HG03159 (cell line): ENCODE measurements at regions not wholly inside any gene's neighbourhood (a gene's known extent, or its start where the extent isn't known, plus 50 kb on each side); places are given as distances from the start of the nearest gene placed in this dataset.

Source experiments
- ATAC-seq: cut with Tn5 transposase; IDR thresholded peaks from one replicate; pipeline ENCODE4 v1.9.1; 2021; ENCODE audit warnings: mild to moderate bottlenecking, moderate library complexity; ENCODE audit not compliant: unreplicated experiment

DNA sequence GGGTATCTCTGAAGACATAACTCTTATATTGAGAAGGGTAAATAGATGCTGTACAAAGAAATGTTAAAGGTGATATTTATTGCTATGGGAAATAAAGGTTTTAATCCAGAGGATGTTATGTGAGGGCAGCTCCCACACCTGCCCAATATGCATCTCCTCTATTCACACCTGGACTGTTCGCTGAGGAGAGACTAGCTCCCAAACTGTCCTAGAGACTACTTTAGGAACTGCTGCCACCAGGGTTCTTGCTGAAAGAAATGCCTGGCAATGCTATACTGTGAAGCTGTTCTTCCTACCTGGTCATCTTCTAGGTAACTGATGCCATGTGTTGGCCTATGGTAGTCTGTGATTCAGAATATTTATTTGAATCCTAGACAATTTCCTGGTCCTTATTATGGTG, 1421.5 kb upstream of the SPRY2 start:
- ATAC-seq, result no peak

DNA sequence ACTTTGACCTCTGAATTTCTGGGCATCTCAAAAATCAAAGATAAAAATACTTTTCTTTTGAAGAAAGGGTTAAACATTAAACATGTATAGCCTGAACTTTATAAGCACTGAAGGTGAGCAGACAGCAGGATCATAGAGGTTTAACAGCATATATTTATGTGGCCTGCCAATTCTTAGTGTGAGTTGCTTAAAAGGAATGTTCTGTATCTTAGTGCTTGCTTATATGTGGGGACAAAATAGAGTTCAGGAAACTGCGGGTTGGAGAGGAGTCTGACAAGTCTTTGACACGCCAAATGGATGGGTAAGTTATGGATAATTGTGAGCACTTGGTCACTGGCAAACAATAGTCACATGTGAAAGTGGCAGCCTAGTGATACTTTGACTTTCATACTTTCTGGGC, 1419.4 kb upstream of the SPRY2 start:
- no peak for ATAC-seq

DNA sequence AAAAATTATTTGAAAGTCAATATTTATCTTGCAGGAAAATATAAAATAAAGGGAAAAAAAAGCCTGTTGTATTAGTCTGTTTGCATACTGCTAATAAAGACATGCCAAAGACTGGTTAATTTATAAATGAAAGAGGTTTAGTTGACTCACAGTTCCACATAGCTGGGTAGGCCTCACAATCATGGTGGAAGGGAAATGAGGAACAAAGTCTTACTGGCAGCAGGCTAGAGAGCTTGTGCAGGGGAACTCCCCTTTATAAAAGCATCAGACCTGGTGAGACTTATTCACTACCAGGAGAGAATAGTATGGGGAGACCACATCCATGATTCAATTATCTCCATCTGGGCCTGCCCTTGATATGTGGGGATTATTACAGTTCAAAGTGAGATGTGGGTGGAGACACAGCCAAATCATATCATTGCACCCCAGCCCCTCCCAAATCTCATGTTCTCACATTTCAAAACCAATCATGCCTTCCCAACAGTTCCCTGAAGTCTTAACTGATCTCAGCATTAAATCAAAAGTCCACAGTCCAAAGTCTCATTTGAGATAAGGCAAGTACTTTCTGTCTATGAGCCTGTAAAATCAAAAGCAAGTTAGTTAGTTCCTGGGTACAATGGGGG, 1416.5 kb upstream of the SPRY2 start:
- ATAC-seq, result no peak

DNA sequence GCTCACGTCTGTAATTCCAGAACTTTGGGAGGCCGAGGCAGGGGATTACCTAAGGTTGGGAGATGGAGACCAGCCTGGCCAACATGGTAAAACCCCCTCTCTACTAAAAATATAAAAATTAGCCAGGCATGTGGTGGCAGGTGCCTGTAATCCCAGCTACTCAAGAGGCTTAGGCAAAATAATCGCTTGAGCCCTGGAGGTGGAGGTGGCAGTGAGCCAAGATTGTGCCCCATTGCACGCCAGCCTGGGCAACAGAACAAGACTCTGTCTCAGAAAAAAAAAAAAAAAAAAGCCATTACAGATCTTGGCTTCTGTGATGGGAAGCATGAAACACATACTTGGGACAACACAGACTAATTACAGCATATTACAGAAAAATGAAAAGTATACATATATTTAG, 1404.5 kb upstream of the SPRY2 start:
- ATAC-seq, result no peak

DNA sequence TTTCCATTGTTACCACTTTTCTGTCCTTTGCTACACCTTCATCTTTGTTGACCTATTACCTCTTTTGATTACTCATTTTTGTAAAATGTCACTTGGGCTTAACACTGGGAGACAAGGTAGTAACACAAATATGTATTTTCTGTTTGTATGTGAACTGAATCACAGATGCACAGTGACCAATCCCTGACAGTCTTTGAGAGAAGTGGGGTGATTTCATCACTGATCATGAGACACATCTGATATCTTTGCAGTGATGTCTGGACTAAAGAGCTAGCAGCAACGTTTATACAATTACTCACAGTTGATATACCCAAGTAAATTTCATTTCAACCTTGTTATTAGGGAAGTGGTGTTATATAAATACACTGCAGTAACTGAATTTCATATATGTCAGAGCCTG, 1397.4 kb upstream of the SPRY2 start:
- no peak for ATAC-seq

DNA sequence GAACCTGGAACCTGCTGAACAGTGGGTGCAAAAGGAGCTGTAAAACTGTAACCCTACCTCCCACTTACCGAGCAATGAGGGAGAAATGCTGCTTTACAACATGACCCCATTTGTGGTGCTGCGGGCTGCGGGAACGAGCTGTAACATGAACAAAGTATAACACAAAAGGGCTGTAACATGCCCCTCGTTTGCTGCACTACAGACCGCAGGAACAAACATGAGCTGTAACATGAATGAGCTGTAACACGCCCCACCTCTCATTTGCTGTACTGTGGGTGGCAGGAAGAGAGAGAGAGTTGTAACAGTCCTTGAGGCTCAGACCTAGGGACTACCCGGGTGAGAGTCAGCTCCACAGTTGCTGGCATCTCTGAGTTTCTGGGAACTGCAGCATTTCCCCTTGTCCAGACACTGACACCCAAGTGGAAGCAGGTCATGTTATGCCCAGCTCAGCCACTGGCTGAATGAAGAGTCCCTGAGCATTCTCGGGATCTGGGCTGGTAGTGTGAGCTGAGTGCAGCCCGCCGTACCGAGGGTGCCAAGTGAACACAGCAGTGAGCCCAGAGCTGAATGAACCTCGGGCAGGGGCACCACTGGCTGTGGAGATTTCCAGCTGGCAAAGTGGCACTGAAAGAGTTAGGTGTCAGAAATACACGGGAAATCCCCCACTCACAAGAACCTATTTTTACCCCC, 1385.3 kb upstream of the SPRY2 start:
- no peak for ATAC-seq

DNA sequence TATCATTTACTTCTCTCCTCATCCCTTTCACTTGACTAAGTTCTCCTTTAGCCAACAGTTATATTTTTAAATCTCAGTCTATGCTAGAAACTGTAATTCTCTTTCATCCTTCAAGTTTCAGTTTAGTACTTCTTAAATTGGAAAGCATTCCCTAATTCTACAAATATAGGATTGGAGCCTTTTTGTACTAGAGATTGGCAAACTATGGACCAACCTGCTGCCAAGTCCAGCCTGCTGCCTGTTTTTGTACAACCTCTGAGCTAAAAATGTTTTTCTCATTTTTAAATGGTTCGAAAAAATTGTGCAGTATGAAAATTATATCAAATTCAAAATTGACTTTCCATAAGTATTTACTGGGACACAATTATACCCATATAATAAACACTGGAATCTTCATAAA, 1381.5 kb upstream of the SPRY2 start:
- no peak for ATAC-seq

DNA sequence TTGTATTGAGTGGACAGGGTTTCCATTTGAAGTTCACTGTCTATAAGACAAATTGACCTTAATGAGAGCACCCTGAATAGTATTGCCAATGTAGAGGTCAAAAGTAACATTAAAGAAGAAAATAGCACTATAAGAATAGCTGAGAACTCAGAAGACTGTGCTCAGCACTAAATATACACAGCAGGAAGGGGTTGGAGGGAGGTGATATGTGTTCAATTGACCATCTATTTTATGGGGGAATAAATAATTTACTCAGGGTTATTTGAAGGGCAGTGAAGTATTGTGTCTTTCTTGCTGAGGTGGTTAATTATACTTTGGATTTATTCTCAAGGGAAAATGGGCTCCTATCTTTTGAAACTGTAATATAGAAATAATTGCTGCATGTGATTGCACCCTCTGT, 1380.5 kb upstream of the SPRY2 start:
- no peak for ATAC-seq

DNA sequence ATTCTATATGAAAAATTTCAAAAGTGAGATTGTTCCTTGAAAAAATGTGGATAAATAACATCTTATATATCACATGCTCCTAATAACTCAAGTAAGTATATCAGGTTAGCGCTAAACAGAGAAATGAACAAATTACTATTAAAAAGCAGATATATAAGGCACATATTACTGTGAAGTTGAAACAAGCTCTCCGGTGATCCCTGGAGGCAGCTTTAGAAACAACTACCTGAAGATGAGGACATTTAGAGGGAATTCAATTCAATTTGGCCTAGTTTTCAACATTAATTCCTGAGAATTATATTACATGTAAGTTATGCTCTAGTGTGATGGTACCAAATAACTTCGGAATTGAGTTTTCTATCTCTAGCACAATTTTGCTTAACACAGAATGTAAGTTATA, 1373.6 kb upstream of the SPRY2 start:
- ATAC-seq, result no peak

DNA sequence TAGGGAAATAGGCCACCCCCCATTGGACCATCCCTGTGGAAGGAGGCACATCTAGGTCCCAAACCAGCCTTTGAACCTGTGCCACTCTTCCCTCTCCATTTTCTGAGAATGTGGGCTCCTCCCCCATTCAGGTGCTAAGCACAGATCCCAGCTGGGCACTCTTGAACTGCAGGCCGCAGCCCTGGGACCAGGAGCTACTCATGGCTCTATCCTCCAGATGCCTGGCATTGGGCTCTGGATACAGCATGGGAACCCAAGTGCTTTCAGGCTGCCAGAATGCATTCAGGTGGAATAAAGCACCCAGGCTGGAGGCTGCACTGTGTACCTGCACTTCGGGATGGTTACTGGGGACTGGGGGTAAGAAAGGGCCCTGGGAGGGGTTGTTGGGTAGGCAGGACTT, 1372.3 kb upstream of the SPRY2 start:
- ATAC-seq, result no peak

DNA sequence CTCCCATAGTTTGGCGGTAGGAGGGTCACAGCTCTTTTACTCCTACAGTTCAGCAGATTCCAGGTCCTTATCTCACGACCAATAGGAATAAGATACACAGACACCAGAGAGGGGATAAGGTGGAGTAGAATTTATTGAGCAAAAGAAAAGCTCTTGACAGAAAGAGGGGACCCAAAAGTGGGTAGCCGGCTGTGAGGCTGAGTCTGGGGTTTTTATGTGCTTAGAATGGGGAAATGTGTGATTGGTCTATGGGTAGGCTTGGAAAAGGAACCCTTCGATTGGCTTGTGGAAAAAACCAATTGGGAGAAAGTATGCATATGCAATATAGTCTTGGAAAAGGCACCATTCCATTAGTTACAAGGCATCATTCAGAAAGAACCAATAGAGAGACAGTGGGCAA, 1356.9 kb upstream of the SPRY2 start:
- ATAC-seq, result no peak

DNA sequence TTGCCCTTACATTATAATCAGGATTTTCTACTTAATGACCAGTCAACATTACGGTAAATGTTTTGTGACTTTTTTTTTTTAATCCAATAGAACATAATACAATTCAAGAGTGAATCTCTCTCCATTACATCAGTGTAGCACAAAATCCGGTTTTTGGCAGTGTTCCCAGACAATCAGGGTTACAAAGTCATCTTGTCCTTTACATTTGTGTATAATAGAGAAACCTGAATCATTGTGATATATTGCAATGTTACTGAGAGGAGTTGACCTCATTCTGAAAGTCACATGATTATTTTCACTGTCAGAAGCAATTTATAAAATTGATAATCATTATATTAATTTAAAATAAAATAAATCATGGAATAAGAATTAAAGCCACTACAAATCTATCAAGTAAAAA, 1346.0 kb upstream of the SPRY2 start:
- ATAC-seq, result no peak

DNA sequence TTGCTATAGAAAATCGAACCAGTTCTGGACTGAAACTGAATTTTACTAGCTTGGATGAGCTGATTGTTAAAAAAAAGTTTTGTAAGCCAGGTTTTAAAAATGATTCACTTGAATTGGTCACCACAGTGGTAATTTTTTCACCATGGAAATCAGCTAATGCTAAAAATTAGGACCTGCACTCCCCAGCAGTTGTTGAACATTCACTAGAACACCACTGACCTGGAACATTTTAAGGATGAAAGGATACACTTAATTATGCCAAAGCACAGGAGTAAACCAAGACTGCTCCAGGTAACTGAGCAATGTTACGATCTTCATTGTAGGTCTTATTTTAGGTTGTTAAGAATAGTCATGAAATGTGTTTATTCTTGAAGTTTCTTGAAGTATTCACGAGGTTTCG, 1342.6 kb upstream of the SPRY2 start:
- no peak for ATAC-seq

DNA sequence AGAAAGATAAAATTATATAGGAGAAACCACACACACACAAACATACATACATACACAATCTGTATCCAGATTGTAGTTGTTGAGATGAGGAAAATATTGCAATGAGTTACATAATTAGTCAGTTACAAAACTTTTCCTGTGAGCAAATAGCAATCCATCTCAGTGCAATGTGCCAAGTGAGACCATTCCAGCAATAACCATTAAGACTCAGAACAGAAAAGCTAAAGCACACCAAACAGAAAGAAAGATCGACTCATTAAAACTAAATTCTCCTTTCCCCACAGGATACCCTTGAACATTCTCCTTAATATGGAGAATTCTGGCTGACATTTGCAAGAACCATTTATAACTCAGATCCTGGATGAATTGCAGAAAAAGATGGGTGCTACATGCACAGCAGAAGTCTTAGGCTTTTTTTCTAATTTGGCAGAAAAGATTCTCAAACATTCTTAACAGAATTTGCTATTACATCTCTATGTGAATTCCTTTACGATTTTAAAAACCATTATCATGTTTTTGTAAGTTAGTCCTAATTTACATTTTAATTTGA, 1341.2 kb upstream of the SPRY2 start:
- no peak for ATAC-seq

DNA sequence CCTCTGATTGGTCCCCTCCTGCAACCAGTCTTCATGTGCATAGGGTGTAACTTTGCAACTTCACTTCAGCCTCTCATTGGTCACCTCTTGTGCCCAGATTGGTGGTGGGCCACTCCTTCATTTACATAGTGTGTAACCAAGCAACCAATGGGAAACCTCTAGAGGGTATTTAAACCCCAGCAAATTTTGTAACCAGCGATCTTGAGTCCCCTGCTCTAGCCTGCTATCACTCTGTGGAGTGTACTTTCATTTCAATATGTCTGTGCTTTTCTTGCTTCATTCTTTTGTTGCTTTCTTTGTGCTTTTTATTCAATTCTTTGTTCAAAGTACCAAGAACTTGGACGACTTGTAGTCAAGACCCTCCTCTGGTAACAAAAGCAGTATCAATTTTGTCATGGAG, 1336.9 kb upstream of the SPRY2 start:
- no peak for ATAC-seq

DNA sequence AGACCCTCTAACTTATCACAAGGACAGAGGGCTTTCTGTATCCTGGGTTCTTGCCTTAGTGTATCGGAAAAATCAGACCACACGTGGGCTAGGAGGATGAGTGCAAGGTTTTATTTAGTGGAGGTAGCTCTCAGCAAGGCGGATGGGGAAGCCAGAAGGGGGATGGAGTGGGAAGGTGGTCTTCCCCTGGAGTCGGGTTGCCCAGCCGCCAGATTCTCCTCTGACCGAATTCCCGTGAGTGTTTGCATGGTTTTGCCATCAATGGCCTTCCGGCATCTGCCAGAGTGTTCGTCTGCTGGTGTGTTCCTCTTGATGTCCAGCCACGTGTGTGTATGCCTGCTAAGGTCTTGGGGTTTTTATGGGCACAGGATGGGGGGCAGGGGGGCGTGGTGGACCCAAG, 1335.1 kb upstream of the SPRY2 start:
- no peak for ATAC-seq

DNA sequence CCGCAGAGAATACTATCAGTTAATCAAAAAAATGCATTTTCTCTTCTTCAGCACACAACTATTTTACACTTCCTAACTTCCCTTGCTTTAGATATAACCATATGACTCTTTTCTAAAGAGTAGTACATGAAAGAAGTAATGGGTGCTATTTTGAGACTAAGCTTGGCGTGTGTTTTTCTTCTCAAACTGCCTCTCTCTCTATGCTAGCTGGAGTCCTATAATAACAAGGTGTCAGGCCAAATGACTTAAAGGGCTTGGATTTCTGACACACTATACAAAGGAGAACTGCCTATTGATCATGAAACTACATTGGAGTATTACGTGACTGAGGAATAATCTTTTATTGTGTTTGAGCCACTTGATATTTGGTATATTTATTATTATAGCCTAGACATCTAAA, 1330.1 kb upstream of the SPRY2 start:
- no peak for ATAC-seq

DNA sequence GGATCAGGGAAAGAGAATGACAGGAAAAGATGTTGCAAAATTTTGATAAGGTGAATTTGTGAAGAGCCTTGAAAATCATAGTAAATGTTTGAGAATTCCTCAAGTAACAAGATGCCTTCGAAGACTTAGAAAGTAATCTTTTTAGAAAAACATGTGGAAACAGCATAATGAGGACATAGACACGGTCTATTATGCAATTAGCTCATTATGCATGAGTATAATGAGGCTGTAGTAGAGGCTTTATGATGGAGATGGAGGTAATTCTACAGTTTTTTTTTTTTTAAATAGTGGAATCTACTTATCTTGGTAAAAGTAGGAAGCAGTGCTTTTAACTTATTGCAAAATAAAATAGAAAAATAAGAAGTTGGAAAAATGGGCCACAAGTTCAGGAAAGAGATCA, 1329.1 kb upstream of the SPRY2 start:
- no peak for ATAC-seq

DNA sequence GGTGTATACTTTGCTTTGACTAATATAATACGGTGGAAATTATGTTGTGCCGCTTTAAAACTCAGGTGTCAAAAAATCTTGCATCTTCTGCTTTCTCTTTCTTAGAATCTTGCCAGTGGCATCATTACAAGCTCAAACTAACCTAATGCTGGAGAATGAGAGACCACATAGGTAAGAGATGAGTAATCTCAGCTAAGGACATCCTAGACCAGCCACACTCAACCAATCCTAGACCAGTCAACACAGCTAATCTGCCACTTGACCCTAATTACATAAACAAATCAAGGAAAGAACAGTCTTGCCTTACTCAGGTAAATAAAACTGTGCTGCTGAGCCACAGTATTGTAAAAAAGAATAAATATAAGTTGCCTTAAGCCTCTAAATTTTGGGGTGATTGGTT, 1323.9 kb upstream of the SPRY2 start:
- no peak for ATAC-seq

DNA sequence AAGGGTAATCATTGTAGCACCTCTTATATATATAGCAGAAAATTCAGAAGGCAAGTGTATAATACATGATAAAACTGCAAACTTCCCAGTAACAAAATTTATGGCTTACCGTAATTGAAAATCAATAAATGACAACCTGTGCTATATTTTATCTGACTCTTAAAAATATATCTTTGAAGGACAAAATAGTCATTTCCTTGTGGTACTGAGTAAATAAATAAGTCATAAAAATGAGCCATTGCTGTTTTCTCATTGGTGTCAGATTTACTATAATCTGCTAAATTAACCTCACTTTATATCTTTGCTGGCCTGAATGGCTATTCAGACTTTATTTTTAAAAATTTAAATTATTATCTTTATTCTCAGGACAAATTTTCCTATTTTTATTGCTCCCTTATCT, 1319.1 kb upstream of the SPRY2 start:
- ATAC-seq, result no peak

DNA sequence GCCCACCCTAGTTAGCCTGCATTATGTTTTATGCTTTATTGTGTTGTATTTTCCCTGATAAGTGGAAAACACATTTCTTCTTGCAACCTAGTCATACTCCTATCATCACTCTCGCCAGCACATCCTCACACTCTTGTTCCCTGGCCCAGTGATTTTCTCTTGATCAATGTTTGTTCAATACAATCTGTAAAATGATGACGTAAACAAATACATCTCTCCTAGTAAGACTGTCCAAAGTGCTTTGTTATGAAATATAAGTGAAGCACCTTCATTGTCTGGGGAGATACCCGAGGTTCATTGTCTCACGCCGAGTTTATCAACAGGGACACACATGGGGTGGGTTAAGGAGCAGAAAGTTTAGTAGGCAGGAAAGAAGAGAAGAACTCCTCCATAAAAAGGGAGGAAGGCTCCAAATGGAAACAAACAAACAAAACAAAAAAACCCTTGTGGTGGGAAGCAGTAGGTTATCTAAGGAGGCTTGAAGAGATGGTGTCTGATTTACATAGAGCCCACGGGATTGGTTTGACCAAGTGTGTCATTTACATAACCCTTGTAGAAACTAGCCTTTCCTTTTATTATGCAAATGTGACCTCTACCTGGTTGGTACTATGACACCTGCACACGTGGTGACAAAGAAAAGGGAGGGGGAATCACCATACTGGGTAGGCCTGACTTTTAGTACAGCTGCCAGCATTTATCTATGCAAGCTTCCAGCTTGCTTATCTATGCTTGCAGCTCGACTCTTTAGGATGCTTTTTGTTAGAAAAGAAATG, 1317.9 kb upstream of the SPRY2 start:
- ATAC-seq, result no peak

DNA sequence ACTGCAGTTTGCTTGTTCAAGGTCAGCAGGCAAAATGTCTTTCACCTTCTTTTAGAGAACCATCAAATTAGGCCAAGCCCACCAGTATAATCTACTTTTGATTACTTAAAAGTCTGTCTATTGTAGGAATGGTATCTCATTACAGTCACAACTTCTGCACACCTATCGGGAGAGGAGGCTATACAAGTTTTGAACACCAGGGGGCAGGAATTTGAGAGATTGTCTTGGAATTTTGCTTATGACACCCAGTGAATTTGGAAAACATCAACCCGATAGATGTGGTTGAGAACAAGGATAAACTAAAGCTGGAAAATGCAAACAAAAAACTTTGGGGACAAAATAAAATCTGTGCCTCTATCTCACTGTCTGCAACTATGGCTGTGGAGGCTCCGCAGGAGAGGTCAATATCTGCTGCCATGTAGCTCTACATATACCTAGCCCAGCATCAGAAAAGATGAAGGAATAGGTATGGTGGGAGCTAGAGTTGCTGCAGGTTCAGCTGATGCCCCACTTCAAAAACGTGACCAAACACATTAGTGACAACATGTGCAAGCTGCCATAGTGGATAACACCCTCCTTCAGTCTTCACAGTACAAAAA, 1299.2 kb upstream of the SPRY2 start:
- no peak for ATAC-seq
